H1 (cell line): ENCODE measurements at regions not wholly inside any gene's neighbourhood (a gene's known extent, or its start where the extent isn't known, plus 50 kb on each side); places are given as distances from the start of the nearest gene placed in this dataset.

Experiments used
- CTCF ChIA-PET: fragments of 300-600 bp; sonication (Branson Sonifier 250); formaldehyde crosslinking; loops from one replicate; lab custom pipeline; 2021; ENCODE audit not compliant: partially characterized antibody; lab: Charles Lee
- POLR2A ChIA-PET: fragments of 300-600 bp; sonication (Branson Sonifier 250); formaldehyde crosslinking; loops from one replicate; lab custom pipeline; 2021; ENCODE audit warnings: inconsistent platforms; ENCODE audit not compliant: partially characterized antibody; lab: Charles Lee
- DNase-seq, 2 experiments: peaks; one replicate each; pipeline versions ENCODE4 v3.0.0 to v3.0.0-alpha.2; 2010 to 2022; ENCODE audit warnings: low spot score in 2 of 2, low read depth in 1 of 2, mixed read lengths in 1 of 2
- FAIRE-seq: peaks from 2 replicates; lab custom pipeline; 2011; peaks lifted over from hg19 to GRCh38; lab: Jason Lieb, UNC
- H2AFZ ChIP-seq: 2 replicates; pipeline ENCODE4 v1.8.1; 2012; ENCODE audit warnings: low read length, inconsistent platforms
- H2AK5ac ChIP-seq: 2 replicates; pipeline ENCODE4 v1.6.1; 2013; ENCODE audit warnings: low read depth, low read length
- H2BK120ac ChIP-seq: replicated peaks from 2 replicates; pipeline ENCODE3; 2013; ENCODE audit warnings: low read depth, low read length, inconsistent platforms
- H2BK12ac ChIP-seq: 2 replicates; pipeline ENCODE4 v1.6.1; 2013; ENCODE audit warnings: low read depth, low read length
- H2BK15ac ChIP-seq: 2 replicates; pipeline ENCODE4 v1.6.1; 2013; ENCODE audit warnings: low read length
- H2BK20ac ChIP-seq: 2 replicates; pipeline ENCODE4 v1.6.1; 2013; ENCODE audit warnings: low read length
- H2BK5ac ChIP-seq: 2 replicates; pipeline ENCODE4 v1.6.1; 2013; ENCODE audit warnings: low read depth, low read length
- H3K14ac ChIP-seq: 2 replicates; pipeline ENCODE4 v1.6.1; 2013; ENCODE audit warnings: inconsistent platforms; ENCODE audit not compliant: insufficient read length
- H3K18ac ChIP-seq: 2 replicates; pipeline ENCODE4 v1.6.1; 2013; ENCODE audit warnings: low read length; ENCODE audit errors: extremely low read depth
- H3K23ac ChIP-seq: 2 replicates; pipeline ENCODE4 v1.6.1; 2013; ENCODE audit warnings: inconsistent platforms; ENCODE audit not compliant: insufficient read length
- H3K23me2 ChIP-seq: 2 replicates; pipeline ENCODE4 v1.6.1; 2013; ENCODE audit warnings: low read depth, low read length
- H3K27ac ChIP-seq: 2 replicates; pipeline ENCODE4 v1.6.1; 2011; ENCODE audit warnings: low read depth, low read length, inconsistent platforms
- H3K27me3 ChIP-seq, 4 experiments: replicated peaks in 1 of 4; 1 replicate in 1 of 4; 2 replicates in 3 of 4; pipeline versions ENCODE4 v1.6.1 to v1.8.1; 2011 to 2013; ENCODE audit warnings: low read length in 3 of 4, mild to moderate bottlenecking in 3 of 4, inconsistent platforms in 2 of 4, mixed read lengths in 2 of 4, moderate library complexity in 1 of 4; ENCODE audit not compliant: control insufficient read depth in 3 of 4, insufficient read depth in 3 of 4; ENCODE audit errors: extremely low read depth in 1 of 4
- H3K36me3 ChIP-seq, 4 experiments: 2 replicates each; pipeline versions ENCODE4 v1.6.1 to v1.8.1; 2011 to 2013; ENCODE audit warnings: mild to moderate bottlenecking in 4 of 4, low read length in 3 of 4, moderate library complexity in 2 of 4, control low read depth in 1 of 4, inconsistent platforms in 1 of 4; ENCODE audit not compliant: insufficient read depth in 4 of 4, control insufficient read depth in 2 of 4
- H3K4ac ChIP-seq: replicated peaks from 2 replicates; pipeline ENCODE3; 2013; ENCODE audit warnings: low read length, low read depth, mixed read lengths, inconsistent platforms; ENCODE audit not compliant: insufficient read length
- H3K4me1 ChIP-seq, 4 experiments: replicated peaks in 1 of 4; 1 replicate in 1 of 4; 2 replicates in 3 of 4; pipeline versions ENCODE4 v1.6.1 to v1.8.1; 2011 to 2013; ENCODE audit warnings: low read length in 3 of 4, inconsistent platforms in 2 of 4, mixed read lengths in 1 of 4; ENCODE audit not compliant: insufficient read depth in 4 of 4, control insufficient read depth in 3 of 4
- H3K4me2 ChIP-seq, 2 experiments: 2 replicates each; pipeline versions ENCODE4 v1.6.1 to v1.8.1; 2011 to 2013; ENCODE audit warnings: low read depth in 2 of 2, low read length in 2 of 2, control low read depth in 1 of 2, inconsistent platforms in 1 of 2, mild to moderate bottlenecking in 1 of 2; ENCODE audit not compliant: insufficient read depth in 1 of 2
- H3K4me3 ChIP-seq, 4 experiments: fragments of 200-600, 300-600 bp in 1 of 4; sonication (generic), shearing (Covaris generic), sonication (Bioruptor Twin) in 1 of 4; 2 replicates each; pipeline versions ENCODE4 v1.5.1 to v1.8.1; 2011 to 2016; ENCODE audit warnings: low read length in 4 of 4, low read depth in 3 of 4, control low read depth in 2 of 4, inconsistent platforms in 2 of 4, mild to moderate bottlenecking in 2 of 4, mixed read lengths in 1 of 4, moderate library complexity in 1 of 4; ENCODE audit not compliant: insufficient read depth in 2 of 4; ENCODE audit errors: extremely low read depth in 1 of 4
- H3K56ac ChIP-seq: replicated peaks from 2 replicates; pipeline ENCODE3; 2013; ENCODE audit warnings: low read depth, mild to moderate bottlenecking, mixed read lengths, low read length, inconsistent platforms; ENCODE audit not compliant: insufficient read length
- H3K79me1 ChIP-seq: 2 replicates; pipeline ENCODE4 v1.6.1; 2013; ENCODE audit warnings: low read depth, low read length, control low read depth
- H3K79me2 ChIP-seq, 2 experiments: 2 replicates each; pipeline versions ENCODE4 v1.6.1 to v1.8.1; 2012 to 2013; ENCODE audit warnings: low read length in 2 of 2, mild to moderate bottlenecking in 2 of 2, inconsistent platforms in 1 of 2; ENCODE audit not compliant: insufficient read depth in 2 of 2, control insufficient read depth in 1 of 2
- H3K9ac ChIP-seq, 4 experiments: replicated peaks in 1 of 4; 1 replicate in 1 of 4; 2 replicates in 3 of 4; pipeline versions ENCODE4 v1.6.1 to v1.8.1; 2011 to 2013; ENCODE audit warnings: low read depth in 3 of 4, low read length in 3 of 4, control low read depth in 2 of 4, mild to moderate bottlenecking in 2 of 4, moderate library complexity in 2 of 4, inconsistent platforms in 1 of 4; ENCODE audit errors: extremely low read depth in 1 of 4
- H3K9me3 ChIP-seq, 2 experiments: 2 replicates each; pipeline versions ENCODE4 v1.6.1 to v1.8.1; 2012 to 2013; ENCODE audit warnings: mild to moderate bottlenecking in 2 of 2, moderate library complexity in 2 of 2, control low read depth in 1 of 2, inconsistent platforms in 1 of 2, low read depth in 1 of 2, low read length in 1 of 2, mixed read lengths in 1 of 2; ENCODE audit not compliant: insufficient read depth in 2 of 2
- H4K20me1 ChIP-seq, 2 experiments: replicated peaks in 1 of 2; 2 replicates each; pipeline versions ENCODE3 to v1.8.1; 2011 to 2013; ENCODE audit warnings: inconsistent platforms in 2 of 2, low read length in 2 of 2, mild to moderate bottlenecking in 1 of 2; ENCODE audit not compliant: insufficient read depth in 2 of 2, control insufficient read depth in 1 of 2
- H4K5ac ChIP-seq: 2 replicates; pipeline ENCODE4 v1.6.1; 2013; ENCODE audit warnings: low read length, low read depth, mixed read lengths, inconsistent platforms; ENCODE audit not compliant: insufficient read length
- H4K8ac ChIP-seq: 2 replicates; pipeline ENCODE4 v1.8.0; 2013; ENCODE audit warnings: mild to moderate bottlenecking, moderate library complexity, low read length, inconsistent platforms; ENCODE audit not compliant: insufficient read depth; ENCODE audit errors: extremely low read depth
- H4K91ac ChIP-seq: replicated peaks from 2 replicates; pipeline ENCODE3; 2013; ENCODE audit warnings: low read length, mixed read lengths, inconsistent platforms; ENCODE audit not compliant: insufficient read length
- ASH2L ChIP-seq: fragments of 200-600, 300-600 bp; sonication (generic); IDR thresholded peaks from one replicate; pipeline ENCODE4 v1.7.1; 2017; ENCODE audit warnings: low read length
- MAFK ChIP-seq: IDR thresholded peaks from 2 replicates; pipeline ENCODE4 v1.6.1; 2012; ENCODE audit warnings: low read depth, mild to moderate bottlenecking, improper control_type of control experiment, low read length
- WGBS, 2 experiments: shearing (Covaris generic) in 1 of 2; methylation state at CpG; one replicate each; pipeline versions ENCODE4 v1.1.6 to v1.1.7; 2013 to 2015; ENCODE audit warnings: low lambda C conversion rate in 2 of 2, mixed read lengths in 2 of 2, inconsistent platforms in 1 of 2, low coverage in 1 of 2, missing lambda C conversion rate in 1 of 2; ENCODE audit not compliant: insufficient replicate concordance in 2 of 2, insufficient coverage in 1 of 2, insufficient read length in 1 of 2; ENCODE audit errors: extremely low coverage in 1 of 2, missing lambda C conversion rate in 1 of 2; 5-methylcytosine and 5-hydroxymethylcytosine counted together

GRCh38 chr4:106704253-106704870, 331.8 kb downstream of the DKK2 start:
- Histone ChIP-seq H3K14ac (no peak overlapping the region), H3K56ac (no peak overlapping the region), H3K4me3 (no peak overlapping the region), H3K9me3 (no peaks in the 10 kb centered on the region), H3K4me2 (no peak overlapping the region)
- TF ChIP-seq MAFK (0 out of 2 replicates have a peak, but pooled peaks have one; percentile 5), ASH2L (no peak)
- TF ChIP-seq, all 59 proteins: peak for 1
- H3K4ac ChIP-seq = no peak overlapping the region
- no peaks in the 10 kb centered on the region for H3K23me2 ChIP-seq
- FAIRE-seq (no peak), DNase-seq (no peak)
- no peaks in the 10 kb centered on the region for H3K27me3 ChIP-seq
- no peak overlapping the region for H2AFZ ChIP-seq
- no peaks in the 10 kb centered on the region for H3K79me2 ChIP-seq
- H4K20me1 ChIP-seq = no peaks in the 10 kb centered on the region
- no peak overlapping the region for H2BK20ac ChIP-seq
- no peak overlapping the region for H3K9ac ChIP-seq
- H3K23ac ChIP-seq = no peak overlapping the region
- H2BK12ac ChIP-seq = no peak overlapping the region
- ChIA-PET POLR2A (no interaction called here), CTCF (no interaction called here)
- no peak overlapping the region for H2BK5ac ChIP-seq
- WGBS, 2 experiments = 79% methylated on average over 6 of the region's 6 CpGs; no CpG with 5 or more reads in 1 of the 2 experiments
- H3K27ac ChIP-seq = no peak overlapping the region
- no peak overlapping the region for H3K18ac ChIP-seq
- no peaks in the 10 kb centered on the region for H3K79me1 ChIP-seq
- no peaks in the 10 kb centered on the region for H3K36me3 ChIP-seq
- no peak overlapping the region for H4K91ac ChIP-seq
- no peak overlapping the region for H4K5ac ChIP-seq
- H2BK15ac ChIP-seq = no peak overlapping the region
- H2BK120ac ChIP-seq = no peak overlapping the region
- no peak overlapping the region for H2AK5ac ChIP-seq
- no peak overlapping the region for H4K8ac ChIP-seq
- H3K4me1 ChIP-seq = no peaks in the 10 kb centered on the region
